ENCODE measurements at regions not wholly inside any gene's neighbourhood (a gene's known extent, or its start where the extent isn't known, plus 50 kb on each side); places are given as distances from the start of the nearest gene placed in this dataset.

DNA sequence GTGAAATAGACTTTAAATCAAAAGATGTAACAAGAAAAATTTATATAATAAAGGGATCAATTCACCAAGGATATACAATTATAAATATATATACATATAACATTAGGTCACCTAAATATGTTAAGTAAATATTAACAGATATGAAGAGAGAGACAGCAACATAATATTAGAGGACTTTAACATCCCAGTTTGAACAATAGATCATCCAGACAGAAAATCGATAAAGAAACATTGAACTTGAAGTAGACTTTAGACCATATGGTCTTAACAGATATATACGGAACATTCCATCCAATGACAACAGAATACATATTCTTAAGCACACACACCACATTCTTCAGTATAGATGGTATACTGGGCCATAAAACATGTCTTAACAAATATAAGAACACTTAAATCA lies 649.6 kb upstream of the SETBP1 start:
- DNase-seq (ENCODE audit: low spot score), result no peak
- TF ChIP-seq, protein P1, sequence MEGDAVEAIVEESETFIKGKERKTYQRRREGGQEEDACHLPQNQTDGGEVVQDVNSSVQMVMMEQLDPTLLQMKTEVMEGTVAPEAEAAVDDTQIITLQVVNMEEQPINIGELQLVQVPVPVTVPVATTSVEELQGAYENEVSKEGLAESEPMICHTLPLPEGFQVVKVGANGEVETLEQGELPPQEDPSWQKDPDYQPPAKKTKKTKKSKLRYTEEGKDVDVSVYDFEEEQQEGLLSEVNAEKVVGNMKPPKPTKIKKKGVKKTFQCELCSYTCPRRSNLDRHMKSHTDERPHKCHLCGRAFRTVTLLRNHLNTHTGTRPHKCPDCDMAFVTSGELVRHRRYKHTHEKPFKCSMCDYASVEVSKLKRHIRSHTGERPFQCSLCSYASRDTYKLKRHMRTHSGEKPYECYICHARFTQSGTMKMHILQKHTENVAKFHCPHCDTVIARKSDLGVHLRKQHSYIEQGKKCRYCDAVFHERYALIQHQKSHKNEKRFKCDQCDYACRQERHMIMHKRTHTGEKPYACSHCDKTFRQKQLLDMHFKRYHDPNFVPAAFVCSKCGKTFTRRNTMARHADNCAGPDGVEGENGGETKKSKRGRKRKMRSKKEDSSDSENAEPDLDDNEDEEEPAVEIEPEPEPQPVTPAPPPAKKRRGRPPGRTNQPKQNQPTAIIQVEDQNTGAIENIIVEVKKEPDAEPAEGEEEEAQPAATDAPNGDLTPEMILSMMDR (IDR thresholded peaks at IDR 0.05), result no peak
- ATAC-seq (ENCODE audit: low FRiP score), result no peak

DNA sequence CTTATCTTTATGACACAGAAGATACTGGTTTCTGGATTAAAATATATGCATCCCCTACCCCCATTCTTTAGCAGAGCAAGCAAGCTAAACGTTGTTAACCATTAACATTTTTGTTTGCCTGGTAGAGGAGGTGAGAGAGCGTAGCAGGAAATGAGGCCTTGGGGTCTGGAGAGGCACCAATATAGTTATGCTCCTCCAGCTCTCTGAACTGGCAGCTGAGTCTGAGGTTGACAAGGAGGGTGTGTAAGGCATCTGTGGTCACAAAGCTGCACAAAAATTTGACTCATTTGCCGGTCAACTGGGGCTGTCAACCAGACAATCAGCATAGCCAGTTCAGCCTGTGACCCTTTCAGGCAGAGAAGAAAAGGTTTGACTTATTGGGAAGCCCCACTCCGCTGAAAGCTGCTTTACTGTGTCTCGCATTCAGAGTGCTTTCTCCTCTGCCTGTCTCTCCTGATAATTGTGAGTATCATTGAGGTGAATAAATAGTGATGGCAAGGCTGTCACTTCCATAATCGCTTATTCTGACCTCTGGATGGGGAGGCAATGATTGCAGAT lies 647.5 kb upstream of the SETBP1 start:
- no peak for DNase-seq (ENCODE audit: low spot score)
- no peak for ATAC-seq (ENCODE audit: low FRiP score)
- TF ChIP-seq, protein P1 (IDR thresholded peaks at IDR 0.05), result no peak

DNA sequence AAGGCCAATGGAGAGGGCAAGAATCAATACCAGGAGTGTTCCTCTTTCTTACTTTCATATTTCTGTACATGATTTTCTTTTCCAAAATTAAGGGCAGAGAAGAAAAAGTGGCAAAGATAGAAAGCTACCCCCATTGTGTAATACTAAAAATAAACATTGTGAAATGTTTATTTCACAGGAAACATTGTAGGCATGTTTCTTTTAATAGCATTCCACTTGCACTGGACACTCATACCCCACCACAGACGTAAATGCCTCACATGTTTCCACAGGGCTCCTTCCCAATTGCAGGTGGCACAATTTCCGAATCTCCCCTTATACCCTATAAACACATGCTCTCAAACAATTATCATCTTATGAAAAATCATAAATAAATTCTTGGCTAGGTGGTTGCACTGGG lies 645.1 kb upstream of the SETBP1 start:
- TF ChIP-seq, protein P1 (IDR thresholded peaks at IDR 0.05), result no peak
- no peak for DNase-seq (ENCODE audit: low spot score)
- no peak for ATAC-seq (ENCODE audit: low FRiP score)

DNA sequence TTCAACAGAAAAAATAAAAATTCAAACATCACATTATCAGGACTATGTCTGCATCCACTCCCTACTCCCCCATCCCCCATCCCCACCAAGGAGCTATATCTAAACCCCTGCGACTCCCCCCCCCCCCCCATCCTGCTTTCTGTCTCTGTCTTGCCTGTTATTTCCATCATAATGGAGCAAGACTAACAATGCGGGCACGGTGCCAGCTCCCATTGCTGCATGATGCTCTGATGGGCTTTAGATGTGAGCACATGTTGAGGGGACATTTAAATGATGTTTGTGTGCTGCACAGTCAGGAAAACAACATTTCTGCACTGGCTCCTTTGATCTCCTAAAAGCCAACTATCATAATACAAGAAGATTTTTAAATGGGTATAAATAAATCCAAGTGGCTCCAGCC lies 644.2 kb upstream of the SETBP1 start:
- ATAC-seq (ENCODE audit: low FRiP score) (no peak), DNase-seq (ENCODE audit: low spot score) (no peak)
- TF ChIP-seq, protein P1 (IDR thresholded peaks at IDR 0.05), result no peak

DNA sequence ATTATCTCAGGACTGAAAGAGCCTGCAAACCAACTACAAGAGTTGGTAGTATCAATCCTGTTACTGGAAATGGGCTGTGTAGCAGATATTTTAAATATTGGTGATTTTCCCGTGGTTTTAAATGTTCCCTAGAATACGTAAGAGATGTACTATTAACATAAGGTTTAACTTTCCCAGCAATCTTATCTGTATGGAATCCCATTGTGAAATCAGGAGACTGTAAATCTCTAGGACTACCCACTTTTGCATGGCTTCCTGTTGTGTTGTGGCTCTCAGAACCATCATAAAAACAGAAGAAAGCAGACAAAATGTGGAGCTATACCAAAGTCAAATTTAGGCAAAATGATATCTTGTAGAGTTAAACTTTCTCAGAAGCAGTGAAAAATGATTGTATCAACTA lies 641.5 kb upstream of the SETBP1 start:
- TF ChIP-seq, protein P1 (IDR thresholded peaks at IDR 0.05), result no peak
- ATAC-seq (ENCODE audit: low FRiP score) (no peak), DNase-seq (ENCODE audit: low spot score) (no peak)

DNA sequence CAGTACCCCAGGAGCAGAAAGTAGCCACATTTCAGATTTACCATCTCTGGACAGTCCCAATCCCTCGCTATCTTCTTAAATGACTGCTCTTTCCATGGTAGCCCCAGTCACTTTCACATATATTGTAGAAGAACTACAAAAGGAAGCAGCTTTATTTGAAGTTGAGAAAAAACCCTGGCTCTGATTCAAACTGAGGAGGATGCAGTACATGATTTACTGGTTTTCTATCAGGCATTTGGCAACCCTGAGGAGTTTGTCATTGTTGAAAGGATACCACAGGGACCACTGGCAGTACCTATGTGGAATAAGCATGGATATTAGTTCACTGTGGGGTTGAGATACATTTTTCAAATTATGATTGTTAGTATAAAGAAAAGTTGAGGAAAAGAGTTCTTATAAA lies 640.9 kb upstream of the SETBP1 start:
- no peak for DNase-seq (ENCODE audit: low spot score)
- TF ChIP-seq, protein P1 (IDR thresholded peaks at IDR 0.05), result no peak
- ATAC-seq (ENCODE audit: low FRiP score), result no peak

DNA sequence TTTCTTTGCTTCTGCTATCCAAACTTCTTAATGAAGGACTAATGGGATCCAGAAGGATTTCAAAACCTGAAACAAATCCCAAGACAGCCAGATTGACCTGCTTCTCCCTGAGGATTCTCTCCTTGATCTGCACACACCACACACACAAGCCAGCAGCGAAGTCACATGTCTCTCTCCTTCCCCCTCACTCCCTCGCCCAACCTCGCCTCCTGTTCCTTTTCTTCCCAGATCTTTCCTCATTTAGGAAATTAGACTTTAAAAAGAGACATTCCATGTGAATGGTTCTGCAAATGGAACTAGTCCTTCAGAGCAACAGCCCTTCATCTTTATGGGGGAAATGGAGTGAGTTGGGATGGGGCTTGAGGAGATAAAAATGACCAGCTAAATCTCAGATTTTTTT lies 639.1 kb upstream of the SETBP1 start:
- TF ChIP-seq, protein P1 (IDR thresholded peaks at IDR 0.05), result no peak
- DNase-seq (ENCODE audit: low spot score) (no peak), ATAC-seq (ENCODE audit: low FRiP score) (no peak)

Data from omental fat pad (tissue), 3 donors.